ENCODE measurements at regions not wholly inside any gene's neighbourhood (a gene's known extent, or its start where the extent isn't known, plus 50 kb on each side); places are given as distances from the start of the nearest gene placed in this dataset.

DNA sequence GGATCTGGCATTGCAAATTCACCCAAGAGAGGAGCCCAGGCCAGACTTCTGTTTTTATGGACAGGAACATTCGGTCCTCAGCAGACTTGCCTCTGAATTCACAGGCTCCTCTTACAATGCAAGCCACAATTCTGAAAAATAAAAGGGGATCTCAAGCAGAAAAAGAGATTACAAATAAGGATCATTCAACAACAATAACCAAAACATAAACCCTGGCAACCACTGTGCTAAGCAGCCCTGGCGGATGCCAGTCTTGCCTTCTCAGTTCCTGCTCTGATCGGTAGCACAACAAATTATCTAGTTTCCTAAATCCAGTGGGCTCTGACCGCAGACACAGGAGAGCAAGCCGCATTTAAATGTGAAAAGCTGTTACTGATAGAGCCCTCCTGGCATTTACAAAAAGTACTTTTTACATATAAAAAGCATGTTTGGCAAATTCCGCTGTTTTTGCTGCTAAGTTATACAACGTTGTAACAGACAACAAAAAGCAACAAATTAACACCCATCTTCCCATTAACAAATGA, 123.4 kb upstream of the FOXD3 start:
- Mint-ChIP-seq H3K4me1 (ENCODE audit: low read depth) (no peaks in the 10 kb centered on the region), H3K27ac (no peak overlapping the region), H3K9me3 (no peaks in the 10 kb centered on the region), H3K27me3 (peaks cover 4% of the 10 kb centered on the region), H3K4me3 (no peak overlapping the region), H3K36me3 (ENCODE audit: low read depth) (no peaks in the 10 kb centered on the region)
- DNase-seq = no peak

DNA sequence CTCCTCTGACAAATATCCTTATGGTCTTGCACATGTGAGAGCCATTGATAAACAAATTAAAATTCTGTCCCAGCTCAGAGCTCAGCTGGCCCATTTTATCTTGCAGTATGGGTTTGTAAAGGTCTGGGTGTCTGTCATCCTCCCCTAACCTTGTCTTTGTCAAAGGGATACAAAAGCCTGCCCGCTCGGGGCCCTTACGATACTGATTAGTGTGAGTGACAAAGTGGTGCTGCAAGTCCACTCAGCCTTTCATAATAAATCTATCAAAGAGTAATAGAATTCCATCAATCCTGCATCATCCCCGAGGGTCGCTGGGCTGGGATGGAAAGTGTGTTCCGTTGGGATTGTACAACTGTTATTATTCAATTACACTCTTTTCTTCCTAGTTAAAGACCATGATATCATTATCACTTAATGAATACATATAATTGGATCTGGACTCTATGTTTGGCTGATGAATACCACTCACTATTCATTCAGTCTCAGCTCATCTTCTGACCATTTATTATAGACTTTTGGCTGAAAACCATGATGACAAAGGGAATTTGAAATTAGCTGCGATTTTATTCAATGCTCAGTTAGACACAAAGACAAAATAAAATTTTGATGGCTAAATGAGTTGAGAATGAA, 122.5 kb upstream of the FOXD3 start:
- Mint-ChIP-seq H3K27me3 (peaks cover 4% of the 10 kb centered on the region), H3K36me3 (ENCODE audit: low read depth) (no peaks in the 10 kb centered on the region), H3K9me3 (no peaks in the 10 kb centered on the region), H3K4me3 (no peak overlapping the region), H3K4me1 (ENCODE audit: low read depth) (no peaks in the 10 kb centered on the region), H3K27ac (no peak overlapping the region)
- no peak for DNase-seq

DNA sequence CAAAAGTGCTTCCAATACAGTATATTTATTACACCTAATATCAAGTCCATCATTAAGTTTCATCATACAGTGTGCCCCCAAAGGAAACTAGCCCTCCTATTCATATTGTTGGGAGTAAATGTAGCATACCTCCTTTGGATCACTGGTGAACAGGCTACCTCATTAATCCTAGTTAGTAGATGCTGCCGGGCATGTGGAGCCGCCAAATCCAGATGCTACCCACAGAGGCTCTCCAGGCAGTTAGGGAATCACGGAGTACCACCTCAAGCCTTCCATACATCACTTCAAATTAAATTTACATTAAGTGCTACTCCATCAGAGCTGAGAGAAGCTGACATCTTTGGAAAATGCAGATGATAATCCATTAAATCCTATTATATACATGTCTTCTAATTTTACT, 121.7 kb upstream of the FOXD3 start:
- Mint-ChIP-seq H3K4me3 (no peak overlapping the region), H3K36me3 (ENCODE audit: low read depth) (no peaks in the 10 kb centered on the region)

DNA sequence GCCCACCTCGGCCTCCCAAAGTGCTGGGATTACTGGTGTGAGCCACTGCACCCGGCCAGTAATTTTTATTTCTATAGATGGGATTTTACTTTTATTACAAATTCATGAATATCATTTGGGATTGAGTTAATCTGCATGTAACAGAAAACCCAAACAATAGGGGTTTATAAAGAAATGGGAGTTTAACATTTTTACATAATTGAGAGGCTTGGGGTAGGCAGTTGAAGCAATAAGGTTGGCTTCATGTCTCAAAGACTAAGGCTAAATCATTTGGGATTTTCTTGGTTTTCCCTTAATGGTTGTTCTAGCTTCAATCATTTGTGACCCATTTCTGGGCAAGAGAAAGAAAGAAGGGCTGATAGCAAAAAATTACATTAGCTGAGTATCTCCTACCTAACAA, 118.7 kb upstream of the FOXD3 start:
- Mint-ChIP-seq H3K27me3 (peaks cover 10% of the 10 kb centered on the region), H3K36me3 (ENCODE audit: low read depth) (no peaks in the 10 kb centered on the region), H3K4me1 (ENCODE audit: low read depth) (no peaks in the 10 kb centered on the region), H3K9me3 (peaks cover 3% of the 10 kb centered on the region), H3K4me3 (no peak overlapping the region), H3K27ac (no peak overlapping the region)
- DNase-seq = no peak

More for the DNA sequence above, 121.7 kb upstream of the FOXD3 start:
- Mint-ChIP-seq H3K27ac (no peak overlapping the region), H3K9me3 (no peaks in the 10 kb centered on the region), H3K27me3 (peaks cover 4% of the 10 kb centered on the region), H3K4me1 (ENCODE audit: low read depth) (no peaks in the 10 kb centered on the region)
- no peak for DNase-seq

DNA sequence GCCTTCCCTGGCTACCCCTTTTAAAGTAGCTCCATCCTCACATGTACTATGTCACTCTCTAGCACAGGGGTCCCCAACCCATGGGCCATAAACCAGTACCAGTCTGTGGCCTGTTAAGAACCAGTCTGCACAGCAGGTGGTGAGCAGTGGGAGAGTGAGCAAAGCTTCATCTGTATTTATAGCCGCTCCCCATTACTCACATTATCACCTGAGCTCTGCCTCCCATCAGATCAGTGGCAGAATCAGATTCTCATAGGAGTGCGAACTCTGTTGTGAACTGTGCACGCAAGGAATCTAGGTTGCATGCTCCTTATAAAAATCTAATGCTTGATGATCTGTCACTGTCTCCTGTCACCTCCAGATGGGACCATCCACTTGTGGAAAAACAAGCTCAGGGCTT, 116.6 kb upstream of the FOXD3 start:
- Mint-ChIP-seq H3K4me1 (ENCODE audit: low read depth) (no peaks in the 10 kb centered on the region), H3K27me3 (peaks cover 22% of the 10 kb centered on the region), H3K4me3 (no peak overlapping the region), H3K9me3 (peaks cover 3% of the 10 kb centered on the region), H3K36me3 (ENCODE audit: low read depth) (no peaks in the 10 kb centered on the region), H3K27ac (no peak overlapping the region)
- no peak for DNase-seq

DNA sequence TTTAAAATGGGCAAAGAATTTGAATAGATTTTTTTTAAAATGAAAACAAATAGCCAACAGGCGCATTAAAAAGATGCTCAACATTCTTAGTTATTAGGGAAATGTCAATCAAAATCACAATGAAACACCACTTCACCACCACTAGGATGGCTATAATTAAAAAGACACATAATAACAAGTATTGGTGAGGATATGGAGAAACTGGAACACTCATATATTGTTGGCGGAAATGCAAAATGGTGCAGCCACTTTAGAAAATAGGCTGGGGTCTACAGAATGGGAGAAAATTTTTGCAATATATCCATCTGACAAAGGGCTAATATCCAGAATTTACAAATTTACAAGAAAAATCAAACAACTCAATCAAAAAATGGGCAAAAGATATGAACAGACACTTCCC, 107.8 kb upstream of the FOXD3 start:
- H3K27me3 Mint-ChIP-seq = peaks cover 17% of the 10 kb centered on the region
- H3K9me3 Mint-ChIP-seq = peaks cover 7% of the 10 kb centered on the region
- no peak overlapping the region for H3K27ac Mint-ChIP-seq
- H3K36me3 Mint-ChIP-seq (ENCODE audit: low read depth) = no peaks in the 10 kb centered on the region
- H3K4me3 Mint-ChIP-seq = no peak overlapping the region
- no peak for DNase-seq
- H3K4me1 Mint-ChIP-seq (ENCODE audit: low read depth) = no peaks in the 10 kb centered on the region

DNA sequence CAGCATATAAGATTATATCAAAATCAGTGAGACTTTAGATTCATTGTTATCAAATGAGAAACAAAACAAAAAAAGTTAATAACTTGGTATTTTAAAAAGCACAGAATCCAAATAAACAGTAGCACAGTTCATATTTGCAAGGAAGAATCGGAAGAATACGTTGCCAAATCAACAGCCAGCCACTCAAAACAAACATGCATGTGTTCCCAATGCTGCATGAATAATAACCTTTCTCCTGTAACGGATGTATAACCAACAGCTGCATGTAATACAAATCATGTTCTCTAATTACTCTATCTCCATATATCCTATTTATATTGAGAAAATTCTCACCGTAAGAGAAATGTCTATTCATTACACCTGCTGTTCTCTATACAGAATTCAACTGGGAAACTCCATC, 98.9 kb upstream of the FOXD3 start:
- Mint-ChIP-seq H3K36me3 (ENCODE audit: low read depth) (no peaks in the 10 kb centered on the region), H3K9me3 (no peaks in the 10 kb centered on the region), H3K4me1 (ENCODE audit: low read depth) (no peaks in the 10 kb centered on the region), H3K27ac (no peak overlapping the region), H3K27me3 (peaks cover 7% of the 10 kb centered on the region), H3K4me3 (no peak overlapping the region)
- no peak for DNase-seq

DNA sequence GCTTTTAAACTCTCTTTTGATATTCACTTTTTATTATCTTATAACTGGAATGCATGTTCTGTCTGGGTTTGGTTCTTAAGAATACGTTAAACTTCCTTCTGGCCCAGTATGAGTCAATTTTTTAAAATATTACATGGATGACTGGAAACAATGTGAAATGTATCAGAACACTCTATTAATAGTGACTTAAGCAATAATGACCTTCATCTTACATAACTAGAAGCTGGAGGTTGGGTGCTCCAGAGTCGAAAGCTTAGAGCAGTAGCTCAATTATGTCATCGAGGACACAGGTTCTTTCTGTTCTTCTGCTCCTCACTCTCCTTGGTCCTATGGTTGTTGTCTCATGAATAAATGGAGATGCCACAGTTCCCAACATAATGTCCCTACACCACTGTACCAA, 91.6 kb upstream of the FOXD3 start:
- Mint-ChIP-seq H3K9me3 (peaks cover 7% of the 10 kb centered on the region), H3K4me1 (ENCODE audit: low read depth) (no peaks in the 10 kb centered on the region), H3K27ac (no peak overlapping the region), H3K36me3 (ENCODE audit: low read depth) (no peaks in the 10 kb centered on the region), H3K27me3 (no peaks in the 10 kb centered on the region), H3K4me3 (no peak overlapping the region)
- no peak for DNase-seq

DNA sequence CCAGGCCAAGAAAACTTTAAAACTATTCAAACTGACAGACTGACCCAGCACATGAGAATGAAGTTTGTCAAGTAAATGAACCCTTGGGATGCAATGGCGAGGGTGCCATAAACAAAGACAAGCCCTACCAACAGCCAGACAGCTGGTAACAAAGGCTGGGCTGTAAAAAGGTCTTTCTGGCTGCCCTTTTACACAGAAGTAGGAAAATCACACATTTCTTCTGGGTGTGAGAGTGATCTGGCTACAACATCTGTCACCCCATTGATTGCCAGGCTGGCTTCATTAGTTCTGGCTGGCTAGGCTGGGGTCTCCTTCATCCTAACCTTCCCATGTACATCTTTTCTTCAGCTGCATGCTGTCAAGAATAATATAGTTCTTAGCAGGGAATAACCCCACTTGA, 83.6 kb upstream of the FOXD3 start:
- DNase-seq = no peak
- H3K4me1 Mint-ChIP-seq (ENCODE audit: low read depth) = no peaks in the 10 kb centered on the region
- H3K4me3 Mint-ChIP-seq = no peak overlapping the region
- H3K27me3 Mint-ChIP-seq = peaks cover 11% of the 10 kb centered on the region
- H3K27ac Mint-ChIP-seq = no peak overlapping the region
- no peaks in the 10 kb centered on the region for H3K36me3 Mint-ChIP-seq (ENCODE audit: low read depth)
- peaks cover 7% of the 10 kb centered on the region for H3K9me3 Mint-ChIP-seq

DNA sequence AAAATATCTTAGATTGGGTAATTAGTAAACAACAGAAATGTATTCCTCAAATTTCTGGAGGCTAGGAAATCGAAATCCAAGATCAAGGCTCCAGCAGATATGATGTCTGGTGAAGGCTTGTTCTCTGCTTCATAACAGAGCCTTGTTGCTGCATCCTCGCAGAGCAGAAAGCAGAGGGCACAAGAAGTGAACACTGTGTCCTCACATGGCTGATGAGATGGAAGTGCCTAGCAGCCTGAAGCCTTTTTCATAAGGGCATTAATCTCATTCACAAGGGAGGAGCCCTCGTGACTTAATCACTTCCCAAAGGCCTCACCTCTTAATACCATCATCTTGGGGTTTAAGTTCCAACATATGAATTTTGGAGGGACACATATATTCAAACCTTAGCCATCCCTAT, 77.2 kb upstream of the FOXD3 start:
- Mint-ChIP-seq H3K4me3 (no peak overlapping the region), H3K4me1 (ENCODE audit: low read depth) (no peaks in the 10 kb centered on the region), H3K36me3 (ENCODE audit: low read depth) (no peaks in the 10 kb centered on the region), H3K27ac (no peak overlapping the region), H3K27me3 (no peaks in the 10 kb centered on the region), H3K9me3 (peaks cover 3% of the 10 kb centered on the region)
- no peak for DNase-seq

DNA sequence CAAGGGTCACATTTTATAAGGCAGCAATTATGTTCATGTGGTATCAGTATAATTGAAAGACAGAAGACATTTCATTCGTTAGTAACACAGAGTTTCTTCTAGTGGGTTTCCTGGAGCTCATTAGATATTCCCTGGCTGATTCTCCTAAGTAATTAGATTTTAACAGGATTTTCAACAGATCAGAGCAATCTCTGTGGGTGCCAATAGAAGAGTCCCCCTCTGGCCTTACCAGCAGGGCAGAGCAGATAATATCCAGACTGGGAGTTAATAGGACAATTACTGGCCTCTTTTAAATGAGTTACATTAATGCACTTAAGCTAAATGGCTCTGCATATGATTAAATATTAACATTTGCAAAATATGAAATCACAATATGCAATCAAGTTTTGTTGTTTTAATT, 74.2 kb upstream of the FOXD3 start:
- H3K4me3 Mint-ChIP-seq = no peak overlapping the region
- H3K36me3 Mint-ChIP-seq (ENCODE audit: low read depth) = no peaks in the 10 kb centered on the region
- peaks cover 3% of the 10 kb centered on the region for H3K9me3 Mint-ChIP-seq
- H3K27me3 Mint-ChIP-seq = no peaks in the 10 kb centered on the region
- DNase-seq = no peak
- H3K27ac Mint-ChIP-seq = no peak overlapping the region
- H3K4me1 Mint-ChIP-seq (ENCODE audit: low read depth) = no peaks in the 10 kb centered on the region

DNA sequence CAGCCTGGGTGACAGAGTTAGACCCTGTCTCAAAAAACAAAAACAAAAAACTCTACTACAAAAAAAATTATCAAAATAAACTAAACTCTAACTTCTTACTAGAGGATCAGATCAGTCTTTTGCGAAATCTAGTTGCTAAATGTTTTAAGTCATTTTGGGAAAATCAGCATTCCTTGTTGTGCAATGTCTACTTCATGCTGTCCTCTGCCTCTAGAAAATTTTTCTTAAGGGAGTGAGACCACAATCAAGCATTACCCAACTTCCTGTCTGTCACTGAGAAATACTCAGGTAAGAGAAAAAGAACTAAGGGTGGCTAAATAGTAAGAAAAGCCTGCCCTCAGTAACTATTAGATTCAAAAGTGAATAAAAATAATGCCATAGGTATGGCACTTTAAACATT, 67.2 kb upstream of the FOXD3 start:
- no peak for DNase-seq
- Mint-ChIP-seq H3K4me3 (no peak overlapping the region), H3K27ac (no peak overlapping the region), H3K9me3 (no peaks in the 10 kb centered on the region), H3K36me3 (ENCODE audit: low read depth) (no peaks in the 10 kb centered on the region), H3K4me1 (ENCODE audit: low read depth) (no peaks in the 10 kb centered on the region), H3K27me3 (peaks cover 14% of the 10 kb centered on the region)

DNA sequence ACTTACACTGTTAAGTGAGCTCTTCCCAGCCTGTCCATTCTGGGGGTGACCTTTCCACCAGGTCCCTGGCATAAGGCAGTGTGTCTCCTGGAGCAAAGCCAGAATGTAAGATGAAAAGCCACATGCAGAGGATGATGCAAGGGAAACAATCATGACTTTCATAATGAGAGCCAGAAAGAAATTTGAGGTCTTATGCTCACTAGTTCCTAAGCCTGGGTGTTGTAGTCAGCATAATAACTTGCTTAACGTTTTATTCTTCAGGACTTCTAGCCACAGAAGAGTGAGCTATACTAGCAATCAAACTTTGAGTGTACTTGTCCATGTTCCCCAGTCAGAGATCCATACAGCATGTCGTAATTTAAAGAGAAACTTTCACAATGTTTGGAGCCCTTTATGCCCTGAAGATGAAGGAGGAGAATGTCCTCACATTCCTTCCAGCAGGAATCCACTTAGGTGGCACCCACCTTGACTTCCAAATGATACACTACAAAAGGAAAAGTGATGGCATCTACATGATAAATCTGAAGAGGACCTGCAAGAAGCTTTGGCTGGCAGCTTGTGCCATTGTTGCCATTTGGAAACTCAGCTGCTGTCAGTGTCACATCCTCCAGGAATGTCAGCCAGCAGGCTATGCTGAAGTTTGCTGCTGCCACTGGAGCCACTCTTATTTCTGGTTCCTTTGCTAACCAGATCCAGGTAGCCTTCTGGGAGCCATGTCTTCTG, 60.5 kb upstream of the FOXD3 start:
- Mint-ChIP-seq H3K4me1 (ENCODE audit: low read depth) (no peaks in the 10 kb centered on the region), H3K9me3 (no peaks in the 10 kb centered on the region)
- no peak for DNase-seq

DNA sequence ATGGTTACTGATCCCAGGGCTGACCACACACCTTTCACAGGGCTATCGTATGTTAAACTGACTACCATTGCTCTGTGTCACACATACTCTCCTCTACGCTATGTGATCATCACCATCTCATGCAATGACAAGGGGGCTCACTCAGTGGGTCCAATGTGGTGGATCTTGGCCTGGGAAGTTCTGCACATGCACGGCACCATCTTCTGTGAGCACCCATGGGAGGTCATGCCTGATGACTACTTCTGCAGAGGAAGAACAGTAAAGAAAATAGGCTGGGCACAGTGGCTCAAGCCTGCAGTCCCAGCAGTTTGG, 60.0 kb upstream of the FOXD3 start:
- Mint-ChIP-seq H3K4me3 (no peak overlapping the region), H3K27me3 (peaks cover 41% of the 10 kb centered on the region), H3K9me3 (no peaks in the 10 kb centered on the region), H3K36me3 (ENCODE audit: low read depth) (no peaks in the 10 kb centered on the region), H3K27ac (no peak overlapping the region), H3K4me1 (ENCODE audit: low read depth) (no peaks in the 10 kb centered on the region)
- no peak for DNase-seq

More for the DNA sequence above, 60.5 kb upstream of the FOXD3 start:
- peaks cover 41% of the 10 kb centered on the region for H3K27me3 Mint-ChIP-seq
- no peak overlapping the region for H3K27ac Mint-ChIP-seq
- no peaks in the 10 kb centered on the region for H3K36me3 Mint-ChIP-seq (ENCODE audit: low read depth)
- no peak overlapping the region for H3K4me3 Mint-ChIP-seq

DNA sequence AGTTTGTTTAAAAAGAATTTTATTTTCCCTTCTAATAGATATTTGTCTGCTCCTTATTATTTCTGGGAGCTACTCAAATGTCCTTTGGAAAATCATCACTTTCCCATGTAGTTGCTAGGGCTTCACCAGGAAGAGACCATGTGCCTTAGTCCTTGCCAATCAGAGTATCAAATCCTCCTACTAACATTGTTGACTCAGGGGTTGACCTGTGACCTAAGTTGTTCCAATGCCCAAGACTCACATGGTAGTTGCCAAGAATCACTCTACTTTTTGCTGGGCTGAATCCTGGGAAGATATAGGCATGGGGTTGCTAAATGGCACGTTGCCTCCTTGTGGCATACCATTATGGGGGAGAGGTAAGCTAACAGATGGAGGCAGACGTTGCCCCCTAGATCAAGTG, 58.2 kb upstream of the FOXD3 start:
- no peaks in the 10 kb centered on the region for H3K9me3 Mint-ChIP-seq
- no peaks in the 10 kb centered on the region for H3K36me3 Mint-ChIP-seq (ENCODE audit: low read depth)
- H3K4me3 Mint-ChIP-seq = no peak overlapping the region
- no peaks in the 10 kb centered on the region for H3K4me1 Mint-ChIP-seq (ENCODE audit: low read depth)
- no peak for DNase-seq
- peaks cover 39% of the 10 kb centered on the region for H3K27me3 Mint-ChIP-seq
- H3K27ac Mint-ChIP-seq = no peak overlapping the region
